ENCODE measurements at regions not wholly inside any gene's neighbourhood (a gene's known extent, or its start where the extent isn't known, plus 50 kb on each side); places are given as distances from the start of the nearest gene placed in this dataset.
A peak's percentile ranks its signal among the peaks of the same experiment; 100 is the strongest.

DNA sequence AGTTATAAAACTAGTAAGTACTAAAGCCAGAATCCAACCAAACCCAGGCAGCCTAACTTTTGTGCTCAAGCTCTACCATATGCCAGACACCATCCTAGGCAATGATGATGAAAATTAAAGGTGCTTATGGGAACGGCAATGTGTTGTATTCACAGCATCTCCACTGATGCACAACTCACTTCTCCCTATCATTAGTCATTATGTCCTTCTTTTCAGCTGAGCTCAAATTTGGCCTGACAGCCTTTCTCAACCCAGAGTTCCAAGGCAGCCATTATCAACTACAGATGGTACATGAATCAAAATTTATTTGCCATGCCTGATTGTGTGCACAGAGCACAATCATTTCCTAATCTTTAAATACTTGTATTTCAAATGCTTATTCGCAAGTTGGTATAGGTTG is 121.6 kb upstream of the TNPO1 start:
- POLR2A ChIA-PET (ENCODE audit: unreplicated experiment), result no interaction called here
- H3K27me3 ChIP-seq (ENCODE audit: low read length), result no peaks in the 10 kb centered on the region
- no peak overlapping the region for H2AFZ ChIP-seq (ENCODE audit: low read length)
- intact Hi-C loops (cut with micrococcal nuclease), result loop anchor here (10.0 kb wide), 1 partner anchor 90 kb away; no protein-coding TSS in a partner anchor
- BruUV-seq (replicated peaks), result no TSS peak
- no peaks in the 10 kb centered on the region for H3K79me2 ChIP-seq (ENCODE audit: low read length)
- ATAC-seq, result no peak
- H3F3A ChIP-seq (ENCODE audit: low read length, unreplicated experiment), result no peaks in the 10 kb centered on the region
- no peaks in the 10 kb centered on the region for H4K20me1 ChIP-seq (ENCODE audit: low read length)
- H3K9me3 ChIP-seq (ENCODE audit: low read length), result no peaks in the 10 kb centered on the region
- no peak overlapping the region for H3K4me3 ChIP-seq (ENCODE audit: low read length)
- TF ChIP-seq EZH2phosphoT487 (IDR thresholded peaks at IDR 0.05; ENCODE audit: borderline replicate concordance, low read length), result no peak
- TF ChIP-seq, protein P1, sequence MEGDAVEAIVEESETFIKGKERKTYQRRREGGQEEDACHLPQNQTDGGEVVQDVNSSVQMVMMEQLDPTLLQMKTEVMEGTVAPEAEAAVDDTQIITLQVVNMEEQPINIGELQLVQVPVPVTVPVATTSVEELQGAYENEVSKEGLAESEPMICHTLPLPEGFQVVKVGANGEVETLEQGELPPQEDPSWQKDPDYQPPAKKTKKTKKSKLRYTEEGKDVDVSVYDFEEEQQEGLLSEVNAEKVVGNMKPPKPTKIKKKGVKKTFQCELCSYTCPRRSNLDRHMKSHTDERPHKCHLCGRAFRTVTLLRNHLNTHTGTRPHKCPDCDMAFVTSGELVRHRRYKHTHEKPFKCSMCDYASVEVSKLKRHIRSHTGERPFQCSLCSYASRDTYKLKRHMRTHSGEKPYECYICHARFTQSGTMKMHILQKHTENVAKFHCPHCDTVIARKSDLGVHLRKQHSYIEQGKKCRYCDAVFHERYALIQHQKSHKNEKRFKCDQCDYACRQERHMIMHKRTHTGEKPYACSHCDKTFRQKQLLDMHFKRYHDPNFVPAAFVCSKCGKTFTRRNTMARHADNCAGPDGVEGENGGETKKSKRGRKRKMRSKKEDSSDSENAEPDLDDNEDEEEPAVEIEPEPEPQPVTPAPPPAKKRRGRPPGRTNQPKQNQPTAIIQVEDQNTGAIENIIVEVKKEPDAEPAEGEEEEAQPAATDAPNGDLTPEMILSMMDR (conservative IDR thresholded peaks at IDR 0.05; ENCODE audit: low read depth, low read length), result no peak
- no peak for TF ChIP-seq EZH2 (IDR thresholded peaks at IDR 0.05; ENCODE audit: low read length, unreplicated experiment)
- H3K9ac ChIP-seq (ENCODE audit: low read length), result no peak overlapping the region
- no peaks in the 10 kb centered on the region for H3K36me3 ChIP-seq (ENCODE audit: low read depth, low read length)
- no peak overlapping the region for H3K4me2 ChIP-seq (ENCODE audit: low read length)
- no peak for DNase-seq
- CTCF ChIA-PET, result no interaction called here
- no peaks in the 10 kb centered on the region for H3K4me1 ChIP-seq (ENCODE audit: insufficient read depth, low read length)
- H3K27ac ChIP-seq (ENCODE audit: low read length), result no peak overlapping the region
- H3K9me2 ChIP-seq (replicated peaks; ENCODE audit: low read length), result no peaks in the 10 kb centered on the region

DNA sequence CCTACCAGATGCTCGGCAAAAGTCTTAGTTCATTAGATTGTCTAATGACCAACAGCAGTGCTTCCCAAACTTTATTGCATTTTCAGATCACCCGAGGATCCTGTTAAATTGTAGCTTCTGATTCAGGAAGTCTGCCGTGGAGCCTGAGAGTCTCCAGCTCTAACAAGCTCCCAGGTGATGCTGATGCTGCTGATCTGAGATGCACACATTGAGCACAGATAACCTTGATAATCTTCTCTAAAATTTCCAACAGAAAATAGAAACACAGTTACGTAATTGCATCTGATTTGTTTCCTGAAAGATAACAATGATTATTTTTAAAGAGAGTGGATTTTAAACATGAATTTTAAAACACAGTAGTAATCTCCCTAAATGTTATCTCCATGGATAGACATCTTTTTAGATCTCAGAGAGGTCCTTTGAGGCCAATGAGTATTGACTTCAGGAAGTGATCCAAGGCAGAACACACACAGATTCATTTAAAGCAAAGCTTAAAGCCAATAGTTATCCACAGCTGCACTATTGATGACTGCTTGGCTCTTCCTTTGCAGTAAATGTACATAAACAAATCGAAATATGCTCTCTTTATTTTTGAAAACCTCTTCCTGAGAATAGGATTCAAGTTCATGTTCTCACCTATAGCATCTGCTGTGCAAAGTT is 122.8 kb upstream of the TNPO1 start:
- no peaks in the 10 kb centered on the region for H3K4me1 ChIP-seq (ENCODE audit: insufficient read depth, low read length)
- H3K27me3 ChIP-seq (ENCODE audit: low read length), result no peaks in the 10 kb centered on the region
- CTCF ChIA-PET, result no interaction called here
- H3K36me3 ChIP-seq (ENCODE audit: low read depth, low read length), result no peaks in the 10 kb centered on the region
- H2AFZ ChIP-seq (ENCODE audit: low read length), result 0 out of 2 replicates have a peak overlapping the region, but pooled peaks have one; percentile 22
- H3K9me3 ChIP-seq (ENCODE audit: low read length), result no peaks in the 10 kb centered on the region
- no peaks in the 10 kb centered on the region for H4K20me1 ChIP-seq (ENCODE audit: low read length)
- no peaks in the 10 kb centered on the region for H3K79me2 ChIP-seq (ENCODE audit: low read length)
- H3K9ac ChIP-seq (ENCODE audit: low read length), result no peak overlapping the region
- BruUV-seq (replicated peaks), result no TSS peak
- H3K9me2 ChIP-seq (replicated peaks; ENCODE audit: low read length), result no peaks in the 10 kb centered on the region
- no peak for DNase-seq
- POLR2A ChIA-PET (ENCODE audit: unreplicated experiment), result no interaction called here
- TF ChIP-seq EZH2phosphoT487 (IDR thresholded peaks at IDR 0.05; ENCODE audit: borderline replicate concordance, low read length) (no peak), EZH2 (IDR thresholded peaks at IDR 0.05; ENCODE audit: low read length, unreplicated experiment) (no peak)
- TF ChIP-seq, protein P1 (conservative IDR thresholded peaks at IDR 0.05; ENCODE audit: low read depth, low read length), result no peak
- intact Hi-C loops (cut with micrococcal nuclease), result loop anchor here (10.0 kb wide), 1 partner anchor 91 kb away; no protein-coding TSS in a partner anchor
- no peak overlapping the region for H3K4me2 ChIP-seq (ENCODE audit: low read length)
- ATAC-seq, result no peak
- H3F3A ChIP-seq (ENCODE audit: low read length, unreplicated experiment), result no peaks in the 10 kb centered on the region
- H3K4me3 ChIP-seq (ENCODE audit: low read length), result no peak overlapping the region
- no peak overlapping the region for H3K27ac ChIP-seq (ENCODE audit: low read length)

Data from PC-3 (cell line).